ENCODE measurements at regions not wholly inside any gene's neighbourhood (a gene's known extent, or its start where the extent isn't known, plus 50 kb on each side); places are given as distances from the start of the nearest gene placed in this dataset.

DNA sequence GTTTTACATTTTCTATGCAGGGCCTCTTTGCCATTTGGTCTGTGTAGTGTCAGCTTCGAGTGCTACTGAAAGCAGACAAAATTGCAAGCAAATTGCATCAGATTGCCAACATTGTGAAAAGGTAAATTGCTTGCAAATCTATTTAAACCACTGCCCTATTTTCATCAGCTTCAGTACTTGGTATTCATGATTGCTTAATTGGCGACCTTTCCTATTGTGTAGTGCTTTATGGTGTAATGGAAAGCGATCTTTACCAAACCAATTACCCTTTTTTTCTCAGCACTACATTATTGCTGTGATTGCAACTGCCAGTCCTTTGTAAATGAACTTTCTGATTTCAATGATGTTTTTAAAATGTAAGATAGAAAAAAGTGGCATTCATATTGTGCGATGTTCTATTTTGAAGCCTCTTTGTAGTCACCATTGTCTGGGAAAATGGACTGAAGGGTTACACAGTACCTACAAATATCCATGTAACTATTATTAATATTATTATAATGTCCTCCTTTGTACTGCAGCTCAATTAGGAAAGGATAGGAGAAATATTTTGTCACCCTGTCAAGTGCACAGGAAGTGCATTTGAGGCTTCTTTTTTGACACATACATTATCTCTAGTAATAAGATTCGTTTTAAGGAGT, 177.7 kb upstream of the SP8 start:
- Histone ChIP-seq H2AFZ (ENCODE audit: insufficient read depth, low read depth, low read length, poor library complexity, severe bottlenecking) (no peak overlapping the region), H3K27ac (ENCODE audit: low read depth in 1 of 2, low read length in 2 of 2) (no peak overlapping the region), H3K79me2 (ENCODE audit: insufficient read depth, low read length) (no peaks in the 10 kb centered on the region), H3K4me1 (ENCODE audit: control insufficient read depth in 1 of 2, insufficient read depth in 2 of 2, low read length in 2 of 2) (no peaks in the 10 kb centered on the region), H3K27me3 (ENCODE audit: control insufficient read depth in 2 of 2, insufficient read depth in 2 of 2, low read length in 2 of 2) (no peaks in the 10 kb centered on the region), H4K20me1 (ENCODE audit: insufficient read depth, low read length) (no peaks in the 10 kb centered on the region), H3K4me2 (replicated peaks; ENCODE audit: extremely low read depth, low read length, poor library complexity, severe bottlenecking) (no peak overlapping the region), H3K9me3 (replicated peaks in 1 of 2; ENCODE audit: control insufficient read depth in 1 of 2, insufficient read depth in 1 of 2, low read length in 2 of 2) (peaks cover 0 to 4% of the 10 kb centered on the region in 2 donors), H3K4me3 (replicated peaks in 1 of 3; ENCODE audit: low read depth in 2 of 3, low read length in 3 of 3) (no peak overlapping the region), H3K36me3 (replicated peaks in 1 of 2; ENCODE audit: control insufficient read depth in 1 of 2, insufficient read depth in 2 of 2, low read length in 2 of 2) (no peaks in the 10 kb centered on the region), H3K9ac (ENCODE audit: insufficient read depth, low read length, poor library complexity, severe bottlenecking) (no peak overlapping the region)
- Mint-ChIP-seq H3K36me3 (no peaks in the 10 kb centered on the region), H3K4me3 (no peak overlapping the region), H3K4me1 (no peaks in the 10 kb centered on the region), H3K27ac (no peak overlapping the region), H3K9me3 (peaks cover 0 to 7% (median 0%) of the 10 kb centered on the region in 7 donors), H3K27me3 (ENCODE audit: low read depth in 3 of 3) (peaks cover 0 to 4% (median 0%) of the 10 kb centered on the region in 3 donors)
- DNase-seq: no peak
- TF ChIP-seq, protein P1, sequence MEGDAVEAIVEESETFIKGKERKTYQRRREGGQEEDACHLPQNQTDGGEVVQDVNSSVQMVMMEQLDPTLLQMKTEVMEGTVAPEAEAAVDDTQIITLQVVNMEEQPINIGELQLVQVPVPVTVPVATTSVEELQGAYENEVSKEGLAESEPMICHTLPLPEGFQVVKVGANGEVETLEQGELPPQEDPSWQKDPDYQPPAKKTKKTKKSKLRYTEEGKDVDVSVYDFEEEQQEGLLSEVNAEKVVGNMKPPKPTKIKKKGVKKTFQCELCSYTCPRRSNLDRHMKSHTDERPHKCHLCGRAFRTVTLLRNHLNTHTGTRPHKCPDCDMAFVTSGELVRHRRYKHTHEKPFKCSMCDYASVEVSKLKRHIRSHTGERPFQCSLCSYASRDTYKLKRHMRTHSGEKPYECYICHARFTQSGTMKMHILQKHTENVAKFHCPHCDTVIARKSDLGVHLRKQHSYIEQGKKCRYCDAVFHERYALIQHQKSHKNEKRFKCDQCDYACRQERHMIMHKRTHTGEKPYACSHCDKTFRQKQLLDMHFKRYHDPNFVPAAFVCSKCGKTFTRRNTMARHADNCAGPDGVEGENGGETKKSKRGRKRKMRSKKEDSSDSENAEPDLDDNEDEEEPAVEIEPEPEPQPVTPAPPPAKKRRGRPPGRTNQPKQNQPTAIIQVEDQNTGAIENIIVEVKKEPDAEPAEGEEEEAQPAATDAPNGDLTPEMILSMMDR (IDR thresholded peaks at IDR 0.05): no peak
- intact Hi-C loops (cut with micrococcal nuclease): no loop called here
- WGBS (ENCODE audit: insufficient coverage): no CpG with 5 or more reads among the region's 5 CpGs

DNA sequence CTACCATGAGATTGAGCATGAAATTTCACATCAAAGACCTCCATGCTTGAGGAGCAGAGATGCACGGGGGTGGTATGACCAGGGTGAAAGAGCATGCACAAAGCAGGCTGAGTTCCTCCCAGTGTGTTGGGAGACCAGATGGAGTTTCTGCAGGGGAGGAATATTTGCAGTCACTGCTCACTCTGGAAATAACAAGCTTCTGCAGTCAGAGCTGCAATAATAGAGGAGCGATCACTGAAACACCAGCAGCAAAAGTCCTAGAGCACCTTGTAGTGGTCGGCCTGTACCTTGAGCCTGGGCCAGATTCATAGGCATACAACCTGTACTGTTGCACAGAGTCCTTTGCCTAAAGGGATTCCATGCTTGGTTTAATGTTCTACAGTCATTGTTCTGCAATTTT, 184.5 kb upstream of the SP8 start:
- Histone ChIP-seq H2AFZ (ENCODE audit: insufficient read depth, low read depth, low read length, poor library complexity, severe bottlenecking) (no peak overlapping the region), H4K20me1 (ENCODE audit: insufficient read depth, low read length) (no peaks in the 10 kb centered on the region), H3K4me3 (replicated peaks in 1 of 3; ENCODE audit: low read depth in 2 of 3, low read length in 3 of 3) (no peak overlapping the region), H3K79me2 (ENCODE audit: insufficient read depth, low read length) (no peaks in the 10 kb centered on the region), H3K4me1 (ENCODE audit: control insufficient read depth in 1 of 2, insufficient read depth in 2 of 2, low read length in 2 of 2) (no peaks in the 10 kb centered on the region), H3K9me3 (replicated peaks in 1 of 2; ENCODE audit: control insufficient read depth in 1 of 2, insufficient read depth in 1 of 2, low read length in 2 of 2) (no peaks in the 10 kb centered on the region), H3K27me3 (ENCODE audit: control insufficient read depth in 2 of 2, insufficient read depth in 2 of 2, low read length in 2 of 2) (no peaks in the 10 kb centered on the region), H3K4me2 (replicated peaks; ENCODE audit: extremely low read depth, low read length, poor library complexity, severe bottlenecking) (no peak overlapping the region), H3K27ac (ENCODE audit: low read depth in 1 of 2, low read length in 2 of 2) (no peak overlapping the region), H3K9ac (ENCODE audit: insufficient read depth, low read length, poor library complexity, severe bottlenecking) (no peak overlapping the region), H3K36me3 (replicated peaks in 1 of 2; ENCODE audit: control insufficient read depth in 1 of 2, insufficient read depth in 2 of 2, low read length in 2 of 2) (no peaks in the 10 kb centered on the region)
- peaks cover 0 to 7% (median 3%) of the 10 kb centered on the region in 7 donors for H3K9me3 Mint-ChIP-seq
- no peaks in the 10 kb centered on the region for H3K4me1 Mint-ChIP-seq
- WGBS (ENCODE audit: insufficient coverage): 82% methylated on average over 3 of the region's 3 CpGs
- H3K36me3 Mint-ChIP-seq: no peaks in the 10 kb centered on the region
- intact Hi-C loops (cut with micrococcal nuclease): no loop called here
- H3K4me3 Mint-ChIP-seq: no peak overlapping the region
- TF ChIP-seq, protein P1 (IDR thresholded peaks at IDR 0.05): no peak
- no peak for DNase-seq
- no peak overlapping the region for H3K27ac Mint-ChIP-seq
- peaks cover 0 to 2% (median 0%) of the 10 kb centered on the region in 3 donors for H3K27me3 Mint-ChIP-seq (ENCODE audit: low read depth in 3 of 3)

Data from CD14-positive monocyte (primary cell).